MM.1S (cell line): ENCODE measurements at regions not wholly inside any gene's neighbourhood (a gene's known extent, or its start where the extent isn't known, plus 50 kb on each side); places are given as distances from the start of the nearest gene placed in this dataset.

Experiments
- EZH2phosphoT487 ChIP-seq: fragments of 300-600 bp; sonication (generic); IDR thresholded peaks from 2 replicates; pipeline ENCODE4 v1.6.1; 2018; ENCODE audit warnings: antibody characterized with exemption, low read length
- TF ChIP-seq, protein P1 (sequence below): fragments of 300-600 bp; sonication (generic); IDR thresholded peaks from 2 replicates; pipeline ENCODE4 v1.5.1; 2016; ENCODE audit warnings: antibody characterized with exemption, low read length, mixed read lengths

DNA sequence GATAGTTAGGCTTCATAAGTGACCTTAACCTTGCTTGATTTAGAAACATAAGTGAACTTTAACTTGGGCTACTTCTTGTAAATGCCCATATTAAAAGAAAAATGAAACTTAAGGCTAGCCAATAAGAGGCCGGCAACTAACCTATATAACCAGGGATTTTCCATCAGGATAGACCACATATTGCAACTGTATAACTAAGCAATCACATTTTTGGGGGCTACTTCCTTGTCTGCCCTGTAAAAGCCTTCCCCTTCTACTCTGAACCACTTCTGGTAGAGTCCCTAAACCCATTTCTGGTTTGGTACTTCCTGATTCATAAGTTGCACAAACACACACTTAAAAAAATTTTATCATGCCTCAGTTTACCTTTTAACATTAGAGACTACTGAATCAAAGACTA lies 150.9 kb upstream of the UBE2E2 start:
- TF ChIP-seq, protein P1, sequence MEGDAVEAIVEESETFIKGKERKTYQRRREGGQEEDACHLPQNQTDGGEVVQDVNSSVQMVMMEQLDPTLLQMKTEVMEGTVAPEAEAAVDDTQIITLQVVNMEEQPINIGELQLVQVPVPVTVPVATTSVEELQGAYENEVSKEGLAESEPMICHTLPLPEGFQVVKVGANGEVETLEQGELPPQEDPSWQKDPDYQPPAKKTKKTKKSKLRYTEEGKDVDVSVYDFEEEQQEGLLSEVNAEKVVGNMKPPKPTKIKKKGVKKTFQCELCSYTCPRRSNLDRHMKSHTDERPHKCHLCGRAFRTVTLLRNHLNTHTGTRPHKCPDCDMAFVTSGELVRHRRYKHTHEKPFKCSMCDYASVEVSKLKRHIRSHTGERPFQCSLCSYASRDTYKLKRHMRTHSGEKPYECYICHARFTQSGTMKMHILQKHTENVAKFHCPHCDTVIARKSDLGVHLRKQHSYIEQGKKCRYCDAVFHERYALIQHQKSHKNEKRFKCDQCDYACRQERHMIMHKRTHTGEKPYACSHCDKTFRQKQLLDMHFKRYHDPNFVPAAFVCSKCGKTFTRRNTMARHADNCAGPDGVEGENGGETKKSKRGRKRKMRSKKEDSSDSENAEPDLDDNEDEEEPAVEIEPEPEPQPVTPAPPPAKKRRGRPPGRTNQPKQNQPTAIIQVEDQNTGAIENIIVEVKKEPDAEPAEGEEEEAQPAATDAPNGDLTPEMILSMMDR = no peak
- TF ChIP-seq EZH2phosphoT487 = no peak
